ENCODE measurements at regions not wholly inside any gene's neighbourhood (a gene's known extent, or its start where the extent isn't known, plus 50 kb on each side); places are given as distances from the start of the nearest gene placed in this dataset.

- Histone ChIP-seq H3K4me3 (ENCODE audit: low read depth in 1 of 3, low read length in 3 of 3) (no peak overlapping the region), H3K27me3 (ENCODE audit: control insufficient read depth in 3 of 3, insufficient read depth in 3 of 3, low read length in 3 of 3) (no peaks in the 10 kb centered on the region), H3K4me1 (ENCODE audit: control insufficient read depth in 3 of 3, insufficient read depth in 2 of 3, low read depth in 1 of 3, low read length in 2 of 3) (no peaks in the 10 kb centered on the region), H3K36me3 (ENCODE audit: control insufficient read depth in 3 of 3, insufficient read depth in 2 of 3, low read depth in 1 of 3, low read length in 3 of 3) (no peaks in the 10 kb centered on the region), H3K27ac (ENCODE audit: low read depth in 1 of 3, low read length in 2 of 3) (no peak overlapping the region), H3K9me3 (ENCODE audit: control insufficient read depth in 2 of 2, insufficient read depth in 1 of 2, low read depth in 1 of 2, low read length in 1 of 2) (no peaks in the 10 kb centered on the region)
- DNase-seq = no peak
- no peak for FAIRE-seq
- 85 to 93% (median 85%) methylated on average over 4 of the region's 4 CpGs for WGBS, 3 donors
Measured at GRCh38 chr1:106571109-106571508, 485.4 kb upstream of the PRMT6 start.

- H3K9me3 ChIP-seq (ENCODE audit: control insufficient read depth in 2 of 2, insufficient read depth in 1 of 2, low read depth in 1 of 2, low read length in 1 of 2) = peaks cover 0 to 8% of the 10 kb centered on the region in 2 donors
Measured at GRCh38 chr1:106584107-106584506, 472.4 kb upstream of the PRMT6 start.

DNA sequence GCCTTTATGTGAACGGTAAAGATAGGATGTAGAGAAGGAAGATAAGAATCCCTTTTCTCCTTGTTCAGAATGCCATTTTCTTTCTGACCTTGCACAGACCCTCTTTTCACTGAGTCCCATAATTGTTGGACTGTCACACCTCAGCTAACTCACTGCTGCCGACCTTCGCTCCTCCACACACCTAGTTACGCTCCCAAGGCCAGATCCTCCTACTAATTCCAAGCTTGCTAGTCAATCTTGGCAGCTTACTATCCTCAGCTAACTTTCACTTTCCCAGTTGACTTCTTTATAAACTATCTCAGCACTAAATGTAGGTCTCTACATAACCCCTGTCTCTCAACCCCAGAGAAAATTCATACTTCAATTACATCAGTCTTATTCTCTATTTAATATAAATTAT, 471.8 kb upstream of the PRMT6 start:
- 35 to 71% (median 44%) methylated on average over 4 of the region's 4 CpGs for WGBS, 3 donors
- DNase-seq = peak in 1 of 2 donors; percentile 16
- H3K9me3 ChIP-seq (ENCODE audit: control insufficient read depth in 2 of 2, insufficient read depth in 1 of 2, low read depth in 1 of 2, low read length in 1 of 2) = peaks cover 0 to 11% of the 10 kb centered on the region in 2 donors
- H3K4me1 ChIP-seq (ENCODE audit: control insufficient read depth in 3 of 3, insufficient read depth in 2 of 3, low read depth in 1 of 3, low read length in 2 of 3) = no peaks in the 10 kb centered on the region
- FAIRE-seq = no peak
- no peaks in the 10 kb centered on the region for H3K36me3 ChIP-seq (ENCODE audit: control insufficient read depth in 3 of 3, insufficient read depth in 2 of 3, low read depth in 1 of 3, low read length in 3 of 3)
- H3K27ac ChIP-seq (ENCODE audit: low read depth in 1 of 3, low read length in 2 of 3) = no peak overlapping the region
- H3K4me3 ChIP-seq (ENCODE audit: low read depth in 1 of 3, low read length in 3 of 3) = no peak overlapping the region
- H3K27me3 ChIP-seq (ENCODE audit: control insufficient read depth in 3 of 3, insufficient read depth in 3 of 3, low read length in 3 of 3) = no peaks in the 10 kb centered on the region

More at GRCh38 chr1:106584107-106584506, 472.4 kb upstream of the PRMT6 start:
- FAIRE-seq (no peak), DNase-seq (no peak)
- Histone ChIP-seq H3K27ac (ENCODE audit: low read depth in 1 of 3, low read length in 2 of 3) (no peak overlapping the region), H3K4me1 (ENCODE audit: control insufficient read depth in 3 of 3, insufficient read depth in 2 of 3, low read depth in 1 of 3, low read length in 2 of 3) (no peaks in the 10 kb centered on the region), H3K27me3 (ENCODE audit: control insufficient read depth in 3 of 3, insufficient read depth in 3 of 3, low read length in 3 of 3) (no peaks in the 10 kb centered on the region), H3K36me3 (ENCODE audit: control insufficient read depth in 3 of 3, insufficient read depth in 2 of 3, low read depth in 1 of 3, low read length in 3 of 3) (no peaks in the 10 kb centered on the region), H3K4me3 (ENCODE audit: low read depth in 1 of 3, low read length in 3 of 3) (no peak overlapping the region)
- 47 to 67% (median 50%) methylated on average over 1 of the region's 1 CpG for WGBS, 3 donors

DNA sequence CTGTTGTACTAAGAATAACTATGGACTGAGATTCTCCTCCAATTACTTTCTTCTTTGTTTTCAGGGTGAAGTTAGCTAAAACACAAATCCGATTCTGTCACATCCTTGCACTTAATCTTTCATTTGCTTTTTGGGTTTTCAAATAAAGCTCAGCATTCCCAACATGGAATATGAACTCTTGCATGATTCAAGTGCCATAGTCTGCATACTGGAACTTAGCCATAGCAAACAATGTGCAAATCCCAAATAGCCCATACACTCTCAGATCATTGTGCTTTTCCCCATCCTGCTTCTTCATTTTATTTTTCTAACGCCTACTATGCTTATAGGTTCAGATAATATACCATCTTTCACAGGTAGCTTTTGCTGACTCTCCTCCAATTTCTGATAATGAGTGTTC, 455.8 kb upstream of the PRMT6 start:
- Histone ChIP-seq H3K36me3 (ENCODE audit: control insufficient read depth in 3 of 3, insufficient read depth in 2 of 3, low read depth in 1 of 3, low read length in 3 of 3) (no peaks in the 10 kb centered on the region), H3K4me3 (ENCODE audit: low read depth in 1 of 3, low read length in 3 of 3) (no peak overlapping the region), H3K27me3 (ENCODE audit: control insufficient read depth in 3 of 3, insufficient read depth in 3 of 3, low read length in 3 of 3) (no peaks in the 10 kb centered on the region), H3K4me1 (ENCODE audit: control insufficient read depth in 3 of 3, insufficient read depth in 2 of 3, low read depth in 1 of 3, low read length in 2 of 3) (no peaks in the 10 kb centered on the region), H3K9me3 (ENCODE audit: control insufficient read depth in 2 of 2, insufficient read depth in 1 of 2, low read depth in 1 of 2, low read length in 1 of 2) (no peaks in the 10 kb centered on the region), H3K27ac (ENCODE audit: low read depth in 1 of 3, low read length in 2 of 3) (no peak overlapping the region)
- no peak for FAIRE-seq
- DNase-seq = no peak
- WGBS, 3 donors = 53 to 60% (median 55%) methylated on average over 2 of the region's 2 CpGs

DNA sequence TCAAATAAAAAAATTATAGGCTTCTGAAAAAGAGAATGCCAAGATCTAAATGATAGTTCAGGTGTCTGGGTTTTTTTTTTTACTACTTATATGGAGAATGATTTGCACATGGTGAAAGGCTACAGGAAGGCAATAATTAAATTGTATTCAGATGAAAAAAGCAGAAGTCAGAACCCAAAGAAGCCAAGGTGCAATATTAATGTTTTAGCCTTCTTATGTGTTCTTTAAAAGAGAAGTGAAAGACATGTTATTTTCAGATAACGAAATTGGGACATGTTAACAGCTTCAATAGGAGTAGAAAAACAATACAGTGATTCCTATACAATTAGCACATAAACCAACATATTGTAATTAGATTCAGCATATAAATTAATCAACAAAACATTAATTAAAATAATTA, 452.9 kb upstream of the PRMT6 start:
- no peak for DNase-seq
- no peak for FAIRE-seq

GRCh38 chr1:106608841-106609240, 447.6 kb upstream of the PRMT6 start:
- Histone ChIP-seq H3K4me1 (ENCODE audit: control insufficient read depth in 3 of 3, insufficient read depth in 2 of 3, low read depth in 1 of 3, low read length in 2 of 3) (no peaks in the 10 kb centered on the region), H3K27ac (ENCODE audit: low read depth in 1 of 3, low read length in 2 of 3) (no peak overlapping the region), H3K27me3 (ENCODE audit: control insufficient read depth in 3 of 3, insufficient read depth in 3 of 3, low read length in 3 of 3) (no peaks in the 10 kb centered on the region), H3K4me3 (ENCODE audit: low read depth in 1 of 3, low read length in 3 of 3) (no peak overlapping the region), H3K9me3 (ENCODE audit: control insufficient read depth in 2 of 2, insufficient read depth in 1 of 2, low read depth in 1 of 2, low read length in 1 of 2) (no peaks in the 10 kb centered on the region), H3K36me3 (ENCODE audit: control insufficient read depth in 3 of 3, insufficient read depth in 2 of 3, low read depth in 1 of 3, low read length in 3 of 3) (no peaks in the 10 kb centered on the region)
- DNase-seq (no peak), FAIRE-seq (no peak)

More for the DNA sequence above, 452.9 kb upstream of the PRMT6 start:
- 38 to 73% (median 52%) methylated on average over 1 of the region's 1 CpG for WGBS, 3 donors
- Histone ChIP-seq H3K9me3 (ENCODE audit: control insufficient read depth in 2 of 2, insufficient read depth in 1 of 2, low read depth in 1 of 2, low read length in 1 of 2) (no peaks in the 10 kb centered on the region), H3K4me3 (ENCODE audit: low read depth in 1 of 3, low read length in 3 of 3) (no peak overlapping the region), H3K4me1 (ENCODE audit: control insufficient read depth in 3 of 3, insufficient read depth in 2 of 3, low read depth in 1 of 3, low read length in 2 of 3) (no peaks in the 10 kb centered on the region), H3K27me3 (ENCODE audit: control insufficient read depth in 3 of 3, insufficient read depth in 3 of 3, low read length in 3 of 3) (no peaks in the 10 kb centered on the region), H3K27ac (ENCODE audit: low read depth in 1 of 3, low read length in 2 of 3) (no peak overlapping the region), H3K36me3 (ENCODE audit: control insufficient read depth in 3 of 3, insufficient read depth in 2 of 3, low read depth in 1 of 3, low read length in 3 of 3) (no peaks in the 10 kb centered on the region)

GRCh38 chr1:106613068-106613467, 443.4 kb upstream of the PRMT6 start:
- no peak overlapping the region for H3K27ac ChIP-seq (ENCODE audit: low read depth in 1 of 3, low read length in 2 of 3)
- H3K27me3 ChIP-seq (ENCODE audit: control insufficient read depth in 3 of 3, insufficient read depth in 3 of 3, low read length in 3 of 3) = no peaks in the 10 kb centered on the region
- FAIRE-seq = no peak
- H3K4me1 ChIP-seq (ENCODE audit: control insufficient read depth in 3 of 3, insufficient read depth in 2 of 3, low read depth in 1 of 3, low read length in 2 of 3) = no peaks in the 10 kb centered on the region
- H3K4me3 ChIP-seq (ENCODE audit: low read depth in 1 of 3, low read length in 3 of 3) = no peak overlapping the region
- H3K36me3 ChIP-seq (ENCODE audit: control insufficient read depth in 3 of 3, insufficient read depth in 2 of 3, low read depth in 1 of 3, low read length in 3 of 3) = no peaks in the 10 kb centered on the region
- WGBS, 3 donors = 83 to 91% (median 88%) methylated on average over 3 of the region's 3 CpGs
- no peaks in the 10 kb centered on the region for H3K9me3 ChIP-seq (ENCODE audit: control insufficient read depth in 2 of 2, insufficient read depth in 1 of 2, low read depth in 1 of 2, low read length in 1 of 2)
- DNase-seq = no peak

GRCh38 chr1:106613861-106614260, 442.6 kb upstream of the PRMT6 start:
- no peaks in the 10 kb centered on the region for H3K36me3 ChIP-seq (ENCODE audit: control insufficient read depth in 3 of 3, insufficient read depth in 2 of 3, low read depth in 1 of 3, low read length in 3 of 3)
- no peaks in the 10 kb centered on the region for H3K4me1 ChIP-seq (ENCODE audit: control insufficient read depth in 3 of 3, insufficient read depth in 2 of 3, low read depth in 1 of 3, low read length in 2 of 3)
- peaks cover 0 to under 1% of the 10 kb centered on the region in 2 donors for H3K9me3 ChIP-seq (ENCODE audit: control insufficient read depth in 2 of 2, insufficient read depth in 1 of 2, low read depth in 1 of 2, low read length in 1 of 2)
- no peak for FAIRE-seq
- DNase-seq = no peak
- no peak overlapping the region for H3K4me3 ChIP-seq (ENCODE audit: low read depth in 1 of 3, low read length in 3 of 3)
- WGBS, 3 donors = 64 to 67% (median 65%) methylated on average over 5 of the region's 5 CpGs
- H3K27me3 ChIP-seq (ENCODE audit: control insufficient read depth in 3 of 3, insufficient read depth in 3 of 3, low read length in 3 of 3) = no peaks in the 10 kb centered on the region
- no peak overlapping the region for H3K27ac ChIP-seq (ENCODE audit: low read depth in 1 of 3, low read length in 2 of 3)

- no peaks in the 10 kb centered on the region for H3K27me3 ChIP-seq (ENCODE audit: control insufficient read depth in 3 of 3, insufficient read depth in 3 of 3, low read length in 3 of 3)
- no peaks in the 10 kb centered on the region for H3K36me3 ChIP-seq (ENCODE audit: control insufficient read depth in 3 of 3, insufficient read depth in 2 of 3, low read depth in 1 of 3, low read length in 3 of 3)
- no peaks in the 10 kb centered on the region for H3K4me1 ChIP-seq (ENCODE audit: control insufficient read depth in 3 of 3, insufficient read depth in 2 of 3, low read depth in 1 of 3, low read length in 2 of 3)
- WGBS, 3 donors = 67 to 73% (median 69%) methylated on average over 2 of the region's 2 CpGs
- no peak for DNase-seq
- no peak for FAIRE-seq
- no peak overlapping the region for H3K4me3 ChIP-seq (ENCODE audit: low read depth in 1 of 3, low read length in 3 of 3)
- no peak overlapping the region for H3K27ac ChIP-seq (ENCODE audit: low read depth in 1 of 3, low read length in 2 of 3)
- H3K9me3 ChIP-seq (ENCODE audit: control insufficient read depth in 2 of 2, insufficient read depth in 1 of 2, low read depth in 1 of 2, low read length in 1 of 2) = peaks cover 0 to 4% of the 10 kb centered on the region in 2 donors
Measured at GRCh38 chr1:106615473-106615872, 441.0 kb upstream of the PRMT6 start.
